ENCODE measurements at regions not wholly inside any gene's neighbourhood (a gene's known extent, or its start where the extent isn't known, plus 50 kb on each side); places are given as distances from the start of the nearest gene placed in this dataset.

- no peak overlapping the region for H4K8ac ChIP-seq (ENCODE audit: extremely low read depth, insufficient read depth, low read length)
- H4K5ac ChIP-seq (ENCODE audit: insufficient read length, low read depth, low read length): no peak overlapping the region
- H3K9ac ChIP-seq (replicated peaks in 1 of 4; ENCODE audit: extremely low read depth in 1 of 4, low read depth in 3 of 4, low read length in 3 of 4): no peak overlapping the region
- H3K79me1 ChIP-seq (ENCODE audit: low read depth, low read length): no peaks in the 10 kb centered on the region
- no peak overlapping the region for H3K56ac ChIP-seq (replicated peaks; ENCODE audit: insufficient read length, low read depth, low read length)
- no peaks in the 10 kb centered on the region for H3K27me3 ChIP-seq (replicated peaks in 1 of 4; ENCODE audit: control insufficient read depth in 3 of 4, extremely low read depth in 1 of 4, insufficient read depth in 3 of 4, low read length in 3 of 4)
- H2AK5ac ChIP-seq (ENCODE audit: low read depth, low read length): no peak overlapping the region
- H3K79me2 ChIP-seq (ENCODE audit: control insufficient read depth in 1 of 2, insufficient read depth in 2 of 2, low read length in 2 of 2): no peaks in the 10 kb centered on the region
- no peak overlapping the region for H3K4me2 ChIP-seq (ENCODE audit: insufficient read depth in 1 of 2, low read depth in 2 of 2, low read length in 2 of 2)
- no peak overlapping the region for H3K27ac ChIP-seq (ENCODE audit: low read depth, low read length)
- H3K23me2 ChIP-seq (ENCODE audit: low read depth, low read length): no peaks in the 10 kb centered on the region
- H3K23ac ChIP-seq (ENCODE audit: insufficient read length): no peak overlapping the region
- H2BK5ac ChIP-seq (ENCODE audit: low read depth, low read length): no peak overlapping the region
- H3K4me1 ChIP-seq (replicated peaks in 1 of 4; ENCODE audit: control insufficient read depth in 3 of 4, insufficient read depth in 4 of 4, low read length in 3 of 4): no peaks in the 10 kb centered on the region
- H2BK120ac ChIP-seq (replicated peaks; ENCODE audit: low read depth, low read length): no peak overlapping the region
- ChIA-PET POLR2A (ENCODE audit: partially characterized antibody) (no interaction called here), CTCF (ENCODE audit: partially characterized antibody) (interaction anchor here (0.9 kb wide), 1 partner anchor 16 kb away, joined by 3 read pairs; no protein-coding TSS in a partner anchor)
- no peaks in the 10 kb centered on the region for H4K20me1 ChIP-seq (replicated peaks in 1 of 2; ENCODE audit: control insufficient read depth in 1 of 2, insufficient read depth in 2 of 2, low read length in 2 of 2)
- no peak for DNase-seq (ENCODE audit: low read depth in 1 of 2, low spot score in 2 of 2)
- H2BK15ac ChIP-seq (ENCODE audit: low read length): no peak overlapping the region
- no peak overlapping the region for H2AFZ ChIP-seq (ENCODE audit: low read length)
- H3K9me3 ChIP-seq (ENCODE audit: insufficient read depth in 2 of 2, low read depth in 1 of 2, low read length in 1 of 2): no peaks in the 10 kb centered on the region
- no peak overlapping the region for H4K91ac ChIP-seq (replicated peaks; ENCODE audit: insufficient read length, low read length)
- TF ChIP-seq MAFK (IDR thresholded peaks at IDR 0.05; ENCODE audit: low read depth, low read length): no peak
- TF ChIP-seq CTCF (IDR thresholded peaks at IDR 0.05; ENCODE audit: control extremely low read depth in 1 of 3, insufficient read depth in 1 of 3, low read depth in 1 of 3, low read length in 3 of 3): no peak
- no peak for TF ChIP-seq BACH1 (IDR thresholded peaks at IDR 0.05; ENCODE audit: low read length)
- H3K36me3 ChIP-seq (ENCODE audit: control insufficient read depth in 2 of 4, insufficient read depth in 4 of 4, low read length in 3 of 4): no peaks in the 10 kb centered on the region
- H3K18ac ChIP-seq (ENCODE audit: extremely low read depth, low read length): no peak overlapping the region
- no peak overlapping the region for H3K4me3 ChIP-seq (ENCODE audit: extremely low read depth in 1 of 4, insufficient read depth in 2 of 4, low read depth in 3 of 4, low read length in 4 of 4)
- H3K4ac ChIP-seq (replicated peaks; ENCODE audit: insufficient read length, low read depth, low read length): no peak overlapping the region
- H2BK12ac ChIP-seq (ENCODE audit: low read depth, low read length): no peak overlapping the region
- no peak for FAIRE-seq
- H3K14ac ChIP-seq (ENCODE audit: insufficient read length): no peak overlapping the region
- no peak overlapping the region for H2BK20ac ChIP-seq (ENCODE audit: low read length)
These were observed 220.0 kb downstream of the TRIM36 start for GRCh38 chr5:114949756-114950155.

All from H1 (cell line).